NCI-H226 (cell line): ENCODE measurements at regions not wholly inside any gene's neighbourhood (a gene's known extent, or its start where the extent isn't known, plus 50 kb on each side); places are given as distances from the start of the nearest gene placed in this dataset.
"Not testable (repeated sequence)": the region's sequence is repeated elsewhere in the genome, so short reads cannot be mapped to it uniquely, and the experiment has no call there.

Source experiments
- DNase-seq: peaks from one replicate; pipeline ENCODE4 v3.0.0-alpha.2; 2015

DNA sequence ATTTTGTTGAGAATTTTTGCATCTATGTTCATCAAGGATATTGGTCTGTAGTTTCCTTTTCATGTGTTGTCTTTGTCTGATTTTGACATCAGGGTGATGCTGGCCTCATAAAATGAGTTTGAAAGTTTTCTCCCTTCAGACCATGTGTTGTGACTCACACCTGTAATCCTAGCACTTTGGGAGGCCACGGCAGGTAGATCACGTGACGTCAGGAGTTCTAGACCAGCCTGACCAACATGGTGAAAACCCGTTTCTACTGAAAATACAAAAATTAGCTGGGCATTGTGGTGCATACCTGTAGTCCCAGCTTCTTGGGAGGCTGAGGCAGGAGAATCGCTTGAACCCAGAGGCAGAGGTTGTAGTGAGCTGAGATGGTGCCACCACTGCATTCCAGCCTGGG lies 716.4 kb upstream of the GOT2 start:
- not testable (repeated sequence) for DNase-seq

GRCh38 chr16:59440502-59440901 lies 706.4 kb upstream of the GOT2 start:
- DNase-seq = no peak

DNA sequence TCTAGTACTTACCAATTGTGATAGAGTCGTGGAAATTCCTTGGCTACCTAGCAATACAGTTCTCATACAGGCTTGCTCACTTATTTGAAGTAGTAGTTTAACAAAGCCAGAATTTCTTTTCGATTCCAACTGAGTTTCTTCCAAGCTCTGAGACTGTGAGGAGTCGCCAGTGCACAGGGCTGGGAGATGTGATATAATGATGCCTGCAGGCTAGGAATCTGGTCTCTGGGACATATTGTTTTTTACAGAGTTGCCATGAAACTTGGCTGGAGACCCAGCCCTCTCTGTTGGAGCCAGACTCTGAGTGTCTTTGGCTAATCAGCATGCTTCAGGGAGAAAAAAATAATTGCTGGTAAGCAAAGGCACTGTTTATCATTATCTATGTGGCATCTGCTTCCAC lies 698.8 kb upstream of the GOT2 start:
- DNase-seq = no peak

GRCh38 chr16:59432276-59432675 lies 698.2 kb upstream of the GOT2 start:
- no peak for DNase-seq

GRCh38 chr16:59424714-59425273 lies 690.7 kb upstream of the GOT2 start:
- no peak for DNase-seq

DNA sequence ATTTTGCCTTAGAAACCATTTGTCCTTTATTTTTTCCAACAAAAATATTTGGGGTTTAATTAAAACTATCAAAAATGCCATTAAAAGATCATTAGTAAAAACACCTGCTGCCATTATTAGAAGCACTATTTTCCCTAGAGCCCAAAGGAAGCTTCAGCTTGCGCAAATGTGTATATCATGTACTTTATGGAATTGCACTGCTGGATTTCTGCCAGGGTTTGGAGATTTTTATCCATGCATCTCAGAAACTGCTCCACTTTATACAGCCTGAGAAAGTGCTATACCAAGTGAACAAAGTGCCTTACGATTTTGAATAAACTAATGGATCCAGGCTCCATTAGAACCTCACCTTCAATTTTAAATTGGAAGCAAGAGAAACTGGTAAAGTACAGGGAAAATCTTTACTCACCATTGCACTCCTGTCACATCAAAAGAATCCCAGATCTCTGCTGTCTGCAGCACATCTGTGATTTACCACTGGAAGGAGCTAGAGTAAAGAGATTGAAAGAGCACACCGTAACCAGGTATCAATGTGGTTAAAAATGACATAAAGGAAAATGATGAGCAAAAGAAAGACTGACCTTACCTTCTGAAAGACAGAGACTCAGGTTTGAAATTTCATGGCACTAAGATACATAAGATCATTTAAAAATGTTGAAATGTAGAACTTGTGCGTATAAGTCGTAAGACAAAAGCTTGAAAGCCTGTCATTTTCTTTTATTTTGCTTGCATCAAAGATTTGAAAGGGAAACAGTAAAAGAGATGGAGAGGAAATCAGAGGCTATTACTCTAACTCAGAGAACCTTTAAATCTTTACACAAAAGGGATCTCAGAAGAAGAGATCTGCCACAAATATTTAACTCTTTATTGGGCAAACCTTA lies 678.1 kb upstream of the GOT2 start:
- DNase-seq = no peak

DNA sequence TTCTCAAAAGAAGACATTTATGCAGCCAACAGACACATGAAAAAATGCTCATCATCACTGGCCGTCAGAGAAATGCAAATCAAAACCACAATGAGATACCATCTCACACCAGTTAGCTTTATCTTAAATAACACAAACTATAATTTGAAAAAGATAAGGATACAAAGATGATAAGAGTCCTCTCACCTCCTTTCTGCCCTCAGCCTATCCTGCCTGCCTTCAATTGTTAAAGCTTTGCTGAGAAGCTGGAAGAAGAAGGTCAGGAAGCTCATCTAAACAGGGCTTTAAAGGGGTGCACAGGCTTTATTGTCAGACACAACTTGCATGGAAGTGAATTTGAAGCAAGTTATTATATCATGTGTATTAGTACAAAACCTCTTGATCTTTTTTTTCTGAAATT lies 676.3 kb upstream of the GOT2 start:
- DNase-seq = no peak

GRCh38 chr16:59405802-59406201 lies 671.7 kb upstream of the GOT2 start:
- no peak for DNase-seq

GRCh38 chr16:59404509-59404908 lies 670.4 kb upstream of the GOT2 start:
- no peak for DNase-seq

DNA sequence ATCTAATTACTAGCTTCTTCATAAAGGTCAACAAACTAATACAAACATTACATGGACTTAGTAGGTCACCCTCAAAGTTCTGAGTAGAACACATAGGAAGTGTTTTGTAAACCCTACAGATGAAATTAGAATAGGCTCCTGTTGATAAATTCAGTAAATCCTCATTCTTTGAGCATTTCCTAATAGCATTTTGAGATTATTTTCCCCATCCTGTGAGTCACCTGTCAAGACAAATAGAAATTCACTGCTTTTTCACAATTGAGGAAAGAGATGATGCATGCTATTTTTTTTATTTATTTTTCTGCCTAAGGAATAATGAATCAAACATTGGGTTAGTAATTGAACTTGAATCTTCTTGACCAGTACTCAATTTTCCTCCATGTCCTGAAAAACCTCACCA lies 666.7 kb upstream of the GOT2 start:
- DNase-seq = no peak

- no peak for DNase-seq
Observed at GRCh38 chr16:59397638-59398037, 663.5 kb upstream of the GOT2 start.

- no peak for DNase-seq
Observed at GRCh38 chr16:59394526-59394925, 660.4 kb upstream of the GOT2 start.

DNA sequence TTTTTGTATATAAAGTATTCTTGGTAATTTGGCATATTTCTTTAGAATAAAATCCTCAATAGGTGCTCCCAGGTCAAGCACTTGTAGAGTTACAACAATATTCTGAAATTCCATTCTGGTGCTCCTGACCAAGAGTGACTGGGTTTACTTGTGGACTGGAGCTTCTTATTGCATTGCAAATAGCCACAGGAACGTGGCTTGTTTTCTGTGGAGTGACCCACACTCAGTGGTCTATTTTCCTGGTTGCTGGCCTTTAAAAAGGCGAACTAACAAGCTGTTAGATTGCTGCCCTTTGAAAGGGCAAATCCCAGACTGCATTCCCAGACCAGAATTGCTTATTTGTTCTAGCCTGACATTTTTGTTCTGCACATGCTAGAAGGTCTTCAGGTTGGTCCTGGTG lies 658.8 kb upstream of the GOT2 start:
- no peak for DNase-seq

- no peak for DNase-seq
Observed at GRCh38 chr16:59391617-59392364, 657.7 kb upstream of the GOT2 start.

- DNase-seq = no peak
Observed at GRCh38 chr16:59385959-59386358, 651.8 kb upstream of the GOT2 start.

- no peak for DNase-seq
Observed at GRCh38 chr16:59385491-59385890, 651.4 kb upstream of the GOT2 start.

GRCh38 chr16:59373632-59374031 lies 639.5 kb upstream of the GOT2 start:
- DNase-seq = no peak

DNA sequence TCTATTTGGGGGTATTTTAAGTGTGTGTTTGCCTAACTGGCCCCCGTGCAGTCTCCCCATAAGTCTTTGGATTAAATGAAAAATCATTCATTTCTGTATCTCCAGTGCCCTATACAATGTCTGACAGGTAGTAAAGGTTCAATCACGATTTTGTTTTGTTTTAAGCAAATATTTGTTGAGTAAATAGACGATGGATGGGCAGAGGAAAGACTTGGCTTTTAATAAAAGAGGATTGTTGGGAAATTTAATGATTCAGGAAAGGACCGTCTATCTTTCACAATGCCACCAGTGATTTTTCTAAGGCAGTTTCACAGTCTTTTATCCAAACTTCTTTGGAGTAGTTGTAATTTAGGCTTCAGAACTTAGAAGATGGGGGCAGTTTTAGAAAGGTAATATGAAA lies 636.6 kb upstream of the GOT2 start:
- DNase-seq = no peak

GRCh38 chr16:59369523-59369922 lies 635.4 kb upstream of the GOT2 start:
- DNase-seq = no peak

DNA sequence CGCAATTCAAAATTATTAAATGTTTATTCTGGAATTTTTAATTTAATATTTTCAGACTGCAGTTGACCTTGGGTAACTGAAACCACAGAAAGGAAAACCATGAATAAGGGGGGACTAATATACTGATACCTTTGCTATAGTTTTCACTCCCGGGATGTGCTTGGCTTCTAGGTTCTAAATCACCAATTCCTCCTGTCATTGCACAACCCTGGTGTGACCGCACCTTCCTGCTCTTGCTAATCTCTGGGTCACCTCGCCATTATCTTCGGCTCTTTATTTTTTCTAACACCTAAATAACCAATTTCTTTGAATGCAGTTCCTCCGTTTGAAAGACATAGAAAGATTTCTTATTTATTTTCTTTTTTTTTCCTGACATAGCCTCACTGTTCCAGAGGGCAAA lies 634.5 kb upstream of the GOT2 start:
- no peak for DNase-seq

DNA sequence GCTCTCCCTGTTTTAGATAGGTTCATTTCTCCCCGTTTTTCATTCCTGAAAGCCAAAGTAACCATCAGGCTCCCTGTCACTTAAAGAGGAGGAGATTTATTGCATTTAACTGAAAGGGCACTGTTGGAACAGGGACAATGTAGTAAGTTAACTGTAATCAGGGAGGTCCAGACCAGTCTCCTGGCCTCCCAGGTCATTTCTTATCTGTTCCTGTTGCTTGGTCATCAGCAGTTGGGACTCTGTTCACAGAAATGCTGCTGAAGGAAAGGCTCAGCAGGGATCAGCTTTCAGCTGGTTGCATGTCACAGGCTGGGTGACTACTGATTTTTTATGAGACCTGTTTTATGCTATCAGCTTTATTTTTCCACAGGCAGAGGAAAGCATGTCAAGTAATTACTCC lies 622.6 kb upstream of the GOT2 start:
- DNase-seq = no peak

- DNase-seq = no peak
Observed at GRCh38 chr16:59356144-59356543, 622.0 kb upstream of the GOT2 start.

DNA sequence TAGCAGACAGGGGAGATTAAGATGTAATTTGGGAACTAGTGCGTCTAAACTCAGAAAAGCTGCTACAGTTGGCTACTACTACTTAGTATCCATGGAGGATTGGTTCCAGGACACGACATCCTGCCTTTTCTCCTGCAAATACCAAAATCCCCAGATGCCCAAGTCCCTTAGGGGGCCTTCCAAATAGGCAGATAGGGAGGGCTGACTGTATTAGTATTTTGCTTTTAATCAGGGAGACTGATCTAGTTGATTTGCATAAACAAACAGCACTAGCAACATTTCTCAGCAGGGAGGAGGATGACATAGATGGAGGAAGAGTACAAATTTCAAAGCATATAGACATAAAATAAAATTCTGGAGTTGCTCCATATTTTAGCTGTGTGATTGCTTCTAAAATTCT lies 621.6 kb upstream of the GOT2 start:
- DNase-seq = no peak

DNA sequence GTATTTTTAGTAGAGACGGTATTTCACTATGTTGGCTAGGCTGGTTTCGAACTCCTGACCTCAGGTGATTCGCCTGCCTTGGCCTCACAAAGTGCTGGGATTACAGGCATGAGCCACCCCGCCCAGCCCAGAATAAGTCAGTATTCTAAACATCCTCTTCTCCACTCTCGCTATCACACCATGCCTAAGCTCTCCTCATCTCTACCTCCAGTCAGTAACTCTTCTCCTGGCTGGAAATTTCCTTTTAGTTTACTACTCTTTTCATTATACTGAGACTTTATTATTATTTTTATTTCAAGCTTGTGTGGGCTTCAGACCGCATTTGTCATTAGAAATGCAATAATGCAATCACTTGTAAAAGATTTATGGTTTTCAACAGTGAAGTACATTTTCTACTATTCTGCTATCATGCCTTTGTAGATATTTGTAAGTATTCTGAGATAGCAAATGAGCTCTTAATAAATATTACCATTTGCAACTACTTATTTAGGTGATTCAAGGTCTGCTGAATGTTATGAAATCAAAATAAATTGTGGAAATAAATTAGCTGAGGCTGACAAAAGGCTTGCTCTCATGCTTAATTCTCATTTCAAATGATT lies 617.3 kb upstream of the GOT2 start:
- no peak for DNase-seq
